H1 (cell line): ENCODE measurements at regions not wholly inside any gene's neighbourhood (a gene's known extent, or its start where the extent isn't known, plus 50 kb on each side); places are given as distances from the start of the nearest gene placed in this dataset.

Experiments used
- JUND ChIP-seq: IDR thresholded peaks from 2 replicates; pipeline ENCODE4 v1.6.1; 2011; ENCODE audit warnings: mild to moderate bottlenecking, improper control_type of control experiment, low read length
- MAFK ChIP-seq: IDR thresholded peaks from 2 replicates; pipeline ENCODE4 v1.6.1; 2012; ENCODE audit warnings: low read depth, mild to moderate bottlenecking, improper control_type of control experiment, low read length
- TF ChIP-seq, protein P1 (sequence below): IDR thresholded peaks from 2 replicates; pipeline ENCODE4 v1.6.1; 2011; ENCODE audit warnings: low read depth, mild to moderate bottlenecking, low read length; ENCODE audit not compliant: insufficient read depth

DNA sequence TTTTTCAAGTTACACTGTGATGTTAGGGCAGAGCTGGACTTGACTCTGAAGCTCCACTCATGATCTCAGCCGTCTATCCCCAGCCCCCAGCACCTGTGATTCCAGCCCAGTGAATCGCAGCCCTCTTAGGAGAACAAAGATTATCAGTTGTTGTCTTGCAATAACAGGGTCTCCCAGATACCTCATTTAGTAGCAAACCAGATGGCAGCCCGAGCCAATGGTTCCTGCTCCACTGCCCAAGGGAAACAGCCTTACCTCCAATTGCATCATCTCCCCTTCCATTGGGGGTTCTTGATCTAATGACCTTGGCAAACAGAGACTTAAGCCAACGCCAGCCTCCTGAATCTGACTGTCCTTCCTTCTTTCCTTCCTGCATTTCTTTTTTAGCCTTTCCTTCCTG lies 371.2 kb downstream of the BCL11B start (continued):
- TF ChIP-seq JUND = no peak
- TF ChIP-seq, protein P1, sequence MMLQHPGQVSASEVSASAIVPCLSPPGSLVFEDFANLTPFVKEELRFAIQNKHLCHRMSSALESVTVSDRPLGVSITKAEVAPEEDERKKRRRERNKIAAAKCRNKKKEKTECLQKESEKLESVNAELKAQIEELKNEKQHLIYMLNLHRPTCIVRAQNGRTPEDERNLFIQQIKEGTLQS = no peak
- TF ChIP-seq MAFK = no peak
